BLaER1 (cell line): ENCODE measurements at regions not wholly inside any gene's neighbourhood (a gene's known extent, or its start where the extent isn't known, plus 50 kb on each side); places are given as distances from the start of the nearest gene placed in this dataset.
"Not testable (repeated sequence)": the region's sequence is repeated elsewhere in the genome, so short reads cannot be mapped to it uniquely, and the experiment has no call there.

Experiments
- H3K27ac ChIP-seq: shearing (Covaris generic); formaldehyde crosslinking; 2 replicates; pipeline ENCODE4 v1.8.1; 2022
- H3K27me3 ChIP-seq: shearing (Covaris generic); formaldehyde crosslinking; 2 replicates; pipeline ENCODE4 v1.8.1; 2022
- H3K36me3 ChIP-seq: shearing (Covaris generic); formaldehyde crosslinking; 2 replicates; pipeline ENCODE4 v1.8.1; 2022
- H3K4me1 ChIP-seq: shearing (Covaris generic); formaldehyde crosslinking; 2 replicates; pipeline ENCODE4 v1.8.1; 2022
- H3K4me2 ChIP-seq: shearing (Covaris generic); formaldehyde crosslinking; 2 replicates; pipeline ENCODE4 v1.8.1; 2022
- H3K4me3 ChIP-seq: shearing (Covaris generic); formaldehyde crosslinking; 2 replicates; pipeline ENCODE4 v1.8.1; 2022
- H3K9ac ChIP-seq: shearing (Covaris generic); formaldehyde crosslinking; 2 replicates; pipeline ENCODE4 v1.8.1; 2022
- H3K9me3 ChIP-seq: shearing (Covaris generic); formaldehyde crosslinking; 2 replicates; pipeline ENCODE4 v1.8.1; 2022
- H4K20me1 ChIP-seq: shearing (Covaris generic); formaldehyde crosslinking; 2 replicates; pipeline ENCODE4 v1.8.1; 2022
- Cebpa-rat ChIP-seq: shearing (Covaris generic); IDR thresholded peaks from 2 replicates; pipeline ENCODE4 v1.8.1; 2022

DNA sequence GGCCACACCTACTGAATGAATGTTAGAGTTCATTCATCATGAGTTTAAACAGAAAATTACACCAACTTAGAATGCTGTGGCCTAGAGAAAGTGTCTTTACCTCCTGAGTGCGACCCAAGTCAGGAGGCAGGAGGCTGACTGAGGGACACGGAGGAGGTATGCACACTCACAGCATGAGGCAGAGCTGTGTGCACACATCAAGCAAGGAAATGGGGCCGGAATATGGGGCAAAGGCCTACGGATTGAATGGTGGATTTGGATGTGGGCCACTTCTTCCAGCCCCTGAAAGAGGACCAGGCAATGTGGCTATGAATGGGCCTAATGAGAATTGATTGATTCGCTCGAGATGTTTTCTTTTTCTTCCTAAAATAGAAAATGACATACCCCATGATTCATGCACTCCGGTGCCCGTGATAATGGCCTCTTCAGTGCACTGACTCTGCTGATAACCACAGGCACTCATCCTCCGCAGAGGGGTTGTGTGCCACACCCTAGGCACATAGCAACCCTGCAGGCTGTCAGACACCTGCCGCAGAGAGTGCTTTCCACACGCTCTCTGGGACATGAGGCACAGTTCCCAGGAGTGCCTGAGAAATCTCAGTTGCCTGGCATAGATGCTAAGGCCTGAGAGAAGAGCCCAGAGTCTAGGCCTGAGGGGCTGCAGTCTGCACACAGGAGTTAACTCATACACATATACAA, 155.5 kb downstream of the GLUL start:
- no peaks in the 10 kb centered on the region for H4K20me1 ChIP-seq

DNA sequence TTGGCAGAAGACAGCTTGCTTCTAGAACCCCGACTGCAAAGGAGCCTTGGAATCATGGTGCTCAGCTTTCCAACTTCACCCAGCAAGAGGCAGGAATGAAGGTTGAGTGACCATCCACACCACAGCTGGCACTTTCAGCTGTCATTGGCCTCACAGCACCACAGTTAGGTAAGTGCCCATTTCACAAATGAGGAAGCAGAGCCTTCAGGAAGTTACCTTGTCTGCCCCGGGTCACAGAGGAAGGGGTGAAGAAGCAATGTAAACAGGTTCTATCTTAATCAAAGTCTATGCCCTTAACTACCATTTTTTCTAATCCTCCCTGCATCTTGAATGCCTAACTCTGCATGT, 156.0 kb downstream of the GLUL start:
- Histone ChIP-seq H3K4me1 (no peaks in the 10 kb centered on the region), H3K4me2 (no peak overlapping the region), H3K27me3 (no peaks in the 10 kb centered on the region), H3K36me3 (no peaks in the 10 kb centered on the region), H3K4me3 (no peak overlapping the region), H3K27ac (no peak overlapping the region), H4K20me1 (no peaks in the 10 kb centered on the region), H3K9me3 (no peaks in the 10 kb centered on the region), H3K9ac (no peak overlapping the region)
- TF ChIP-seq Cebpa-rat: no peak

More for the DNA sequence above, 155.5 kb downstream of the GLUL start:
- no peak overlapping the region for H3K9ac ChIP-seq
- no peaks in the 10 kb centered on the region for H3K36me3 ChIP-seq
- no peaks in the 10 kb centered on the region for H3K9me3 ChIP-seq
- no peaks in the 10 kb centered on the region for H3K4me1 ChIP-seq
- H3K27me3 ChIP-seq: no peaks in the 10 kb centered on the region
- no peak overlapping the region for H3K4me3 ChIP-seq
- no peak overlapping the region for H3K4me2 ChIP-seq
- H3K27ac ChIP-seq: no peak overlapping the region
- TF ChIP-seq Cebpa-rat: no peak

DNA sequence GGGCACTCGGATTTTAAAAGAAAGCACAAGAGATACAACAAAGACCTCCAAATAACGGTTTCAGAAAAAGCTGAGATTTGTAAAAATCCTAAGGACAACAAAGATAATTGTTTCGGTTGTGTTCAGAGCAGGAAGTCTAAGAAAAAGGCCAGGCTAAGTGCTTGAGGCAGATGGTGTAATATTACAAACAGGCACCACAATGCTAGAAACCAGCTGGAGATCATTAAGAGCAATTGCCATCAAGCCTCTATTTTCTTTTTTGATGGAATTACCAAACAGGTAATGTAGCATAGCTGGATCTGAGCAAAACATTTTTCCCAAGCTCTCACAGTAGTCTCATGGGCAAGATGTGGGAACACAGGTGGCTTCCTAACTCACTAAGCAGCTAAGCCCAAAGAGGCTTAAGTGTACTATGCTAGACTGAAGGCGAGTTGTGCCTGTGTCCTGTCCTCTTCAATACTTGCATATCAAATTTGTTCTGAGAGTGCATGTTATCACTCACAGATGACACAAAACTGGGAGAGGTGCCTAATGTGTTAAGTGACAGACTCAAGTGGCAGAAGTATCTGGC, 161.6 kb downstream of the GLUL start:
- H3K36me3 ChIP-seq: no peaks in the 10 kb centered on the region
- H3K9me3 ChIP-seq: no peaks in the 10 kb centered on the region
- no peak overlapping the region for H3K4me2 ChIP-seq
- TF ChIP-seq Cebpa-rat: no peak
- no peak overlapping the region for H3K27ac ChIP-seq
- no peaks in the 10 kb centered on the region for H3K27me3 ChIP-seq
- H3K4me3 ChIP-seq: no peak overlapping the region
- no peaks in the 10 kb centered on the region for H3K4me1 ChIP-seq
- no peaks in the 10 kb centered on the region for H4K20me1 ChIP-seq
- no peak overlapping the region for H3K9ac ChIP-seq

DNA sequence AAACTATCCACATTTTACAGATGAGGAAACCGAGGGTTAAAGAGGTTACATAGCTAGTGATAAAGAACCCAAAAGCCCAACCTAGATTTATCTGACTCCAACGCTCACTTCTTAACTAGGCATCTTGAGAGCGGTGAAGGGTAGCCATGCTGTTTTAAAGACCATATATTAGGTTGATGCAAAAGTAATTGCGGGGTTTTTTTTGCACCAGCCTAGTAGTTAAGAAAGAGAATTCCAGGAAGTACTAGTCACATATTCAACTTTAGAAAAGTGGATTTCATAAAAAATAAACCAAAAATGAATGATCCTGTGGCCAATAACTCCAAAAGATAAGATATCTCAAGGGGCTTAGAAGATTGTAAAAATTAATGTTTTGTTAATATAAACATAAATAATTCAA, 162.1 kb downstream of the GLUL start:
- Histone ChIP-seq H3K27ac (no peak overlapping the region), H4K20me1 (no peaks in the 10 kb centered on the region), H3K27me3 (no peaks in the 10 kb centered on the region), H3K9me3 (no peaks in the 10 kb centered on the region), H3K36me3 (no peaks in the 10 kb centered on the region), H3K4me1 (no peaks in the 10 kb centered on the region), H3K9ac (no peak overlapping the region), H3K4me3 (no peak overlapping the region), H3K4me2 (no peak overlapping the region)
- no peak for TF ChIP-seq Cebpa-rat

DNA sequence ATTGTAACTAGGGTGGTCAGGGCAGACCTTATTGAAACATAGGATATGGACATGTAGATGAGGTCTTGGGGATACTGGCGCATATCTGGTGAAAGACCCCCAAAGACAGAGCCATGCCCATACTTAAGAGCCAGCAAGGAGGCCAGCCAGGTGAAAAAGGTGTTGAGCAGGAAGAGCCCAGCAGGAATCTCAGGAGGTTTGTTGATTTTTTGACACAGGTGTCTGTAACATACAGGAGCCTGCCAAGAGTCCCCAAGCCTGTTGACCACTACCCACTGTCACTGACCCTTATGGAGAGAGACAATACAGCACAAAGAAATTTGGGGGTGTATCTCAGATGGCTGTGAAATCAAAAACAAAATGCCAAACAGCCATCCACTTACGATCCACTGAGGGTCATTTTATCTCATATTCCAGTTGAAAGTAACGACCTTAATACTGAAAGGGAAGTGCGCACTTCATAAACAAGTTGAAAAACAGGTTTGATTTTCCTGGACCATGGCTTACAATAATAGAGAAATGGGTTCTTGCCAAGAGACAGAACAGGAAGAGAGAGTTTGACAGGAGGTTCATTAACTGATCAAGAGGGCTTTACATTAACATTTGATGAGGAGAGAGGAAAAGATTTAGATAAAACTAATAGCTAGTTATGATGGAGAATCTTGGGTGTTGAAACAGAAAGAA, 163.6 kb downstream of the GLUL start:
- Histone ChIP-seq H3K27ac (no peak overlapping the region), H3K4me3 (no peak overlapping the region), H3K9me3 (no peaks in the 10 kb centered on the region), H3K4me1 (no peaks in the 10 kb centered on the region), H4K20me1 (no peaks in the 10 kb centered on the region), H3K27me3 (no peaks in the 10 kb centered on the region), H3K9ac (no peak overlapping the region), H3K36me3 (no peaks in the 10 kb centered on the region), H3K4me2 (no peak overlapping the region)
- no peak for TF ChIP-seq Cebpa-rat

DNA sequence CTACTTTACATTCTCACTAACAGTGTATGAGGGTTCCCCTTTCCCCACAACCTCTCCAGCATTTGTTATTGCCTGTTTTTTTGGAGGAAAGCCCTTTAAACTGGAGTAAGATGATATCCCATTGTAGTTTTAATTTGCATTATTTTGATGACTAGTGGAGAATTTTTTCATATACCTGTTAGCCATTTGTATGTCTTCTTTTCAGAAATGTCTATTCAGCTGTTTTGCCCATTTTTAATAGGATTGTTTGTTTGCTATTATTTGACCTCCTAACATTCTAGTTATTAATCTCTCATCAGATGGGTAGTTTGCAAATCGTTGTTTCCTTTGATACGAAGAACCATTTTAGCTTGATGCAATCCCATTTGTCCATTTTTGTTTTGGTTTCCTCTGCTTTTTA, 165.0 kb downstream of the GLUL start:
- Histone ChIP-seq H3K36me3 (no peaks in the 10 kb centered on the region), H3K4me2 (no peak overlapping the region), H3K4me1 (no peaks in the 10 kb centered on the region), H3K27ac (no peak overlapping the region), H3K27me3 (no peaks in the 10 kb centered on the region), H3K4me3 (no peak overlapping the region), H3K9me3 (peaks cover 5% of the 10 kb centered on the region; the same call in 1 of the 2 replicates), H4K20me1 (no peaks in the 10 kb centered on the region), H3K9ac (no peak overlapping the region)
- TF ChIP-seq Cebpa-rat: no peak

DNA sequence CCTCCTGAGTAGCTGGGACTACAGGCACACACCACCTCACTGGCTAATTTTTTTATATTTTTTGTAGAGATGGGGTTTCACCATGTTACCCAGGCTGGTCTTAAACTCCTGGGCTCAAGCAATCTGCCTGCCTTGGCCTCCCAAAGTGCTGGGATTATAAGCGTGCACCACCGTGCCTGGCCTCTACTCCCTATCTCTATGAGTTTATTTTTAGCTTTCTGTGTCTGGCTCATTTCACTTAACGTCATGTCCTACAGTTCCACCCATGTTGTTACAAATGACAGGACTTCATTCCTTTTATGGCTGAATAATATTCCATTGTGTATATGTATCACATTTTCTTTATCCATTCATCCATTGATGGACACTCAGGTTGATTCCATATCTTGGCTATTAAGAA, 164.2 kb upstream of the ZNF648 start:
- not testable (repeated sequence) for H3K27me3 ChIP-seq, H3K9me3 ChIP-seq, H3K4me2 ChIP-seq, H3K9ac ChIP-seq, H3K4me3 ChIP-seq, H4K20me1 ChIP-seq, H3K4me1 ChIP-seq, H3K36me3 ChIP-seq, H3K27ac ChIP-seq

DNA sequence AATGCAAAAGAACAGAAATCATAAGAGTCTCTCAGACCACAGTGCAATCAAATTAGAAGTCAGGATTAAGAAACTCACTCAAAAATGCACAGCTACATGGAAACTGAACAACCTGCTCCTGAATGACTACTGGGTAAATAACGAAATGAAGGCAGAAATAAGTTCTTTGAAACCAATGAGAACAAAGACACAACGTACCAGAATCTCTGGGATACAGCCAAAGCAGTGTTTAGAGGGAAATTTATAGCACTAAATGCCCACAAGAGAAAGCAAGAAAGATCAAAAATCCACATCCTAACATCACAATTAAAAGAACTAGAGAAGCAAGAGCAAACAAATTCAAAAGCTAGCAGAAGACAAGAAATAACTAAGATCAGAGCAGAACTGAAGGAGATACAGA, 160.5 kb upstream of the ZNF648 start:
- not testable (repeated sequence) for H3K4me2 ChIP-seq, H3K9me3 ChIP-seq, H3K4me3 ChIP-seq, H3K9ac ChIP-seq, H4K20me1 ChIP-seq, H3K36me3 ChIP-seq, H3K27ac ChIP-seq, H3K27me3 ChIP-seq, H3K4me1 ChIP-seq

DNA sequence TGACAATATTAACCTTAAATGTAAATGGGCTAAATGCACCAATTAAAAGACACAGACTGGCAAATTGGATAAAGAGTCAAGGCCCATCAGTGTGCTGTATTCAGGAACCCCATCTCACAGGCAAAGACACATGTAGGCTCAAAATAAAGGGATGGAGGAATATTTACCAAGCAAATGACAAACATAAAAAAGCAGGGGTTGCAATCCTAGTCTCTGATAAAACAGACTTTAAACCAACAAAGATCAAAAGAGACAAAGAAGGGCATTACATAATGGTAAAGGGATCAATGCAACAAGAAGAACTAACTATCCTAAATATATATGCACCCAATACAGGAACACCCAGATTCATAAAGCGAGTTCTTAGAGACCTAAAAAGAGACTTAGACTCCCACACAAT, 159.9 kb upstream of the ZNF648 start:
- H3K9ac ChIP-seq, H3K27ac ChIP-seq, H4K20me1 ChIP-seq, H3K4me3 ChIP-seq, H3K4me2 ChIP-seq, H3K27me3 ChIP-seq, H3K36me3 ChIP-seq, H3K9me3 ChIP-seq, H3K4me1 ChIP-seq: not testable (repeated sequence)

DNA sequence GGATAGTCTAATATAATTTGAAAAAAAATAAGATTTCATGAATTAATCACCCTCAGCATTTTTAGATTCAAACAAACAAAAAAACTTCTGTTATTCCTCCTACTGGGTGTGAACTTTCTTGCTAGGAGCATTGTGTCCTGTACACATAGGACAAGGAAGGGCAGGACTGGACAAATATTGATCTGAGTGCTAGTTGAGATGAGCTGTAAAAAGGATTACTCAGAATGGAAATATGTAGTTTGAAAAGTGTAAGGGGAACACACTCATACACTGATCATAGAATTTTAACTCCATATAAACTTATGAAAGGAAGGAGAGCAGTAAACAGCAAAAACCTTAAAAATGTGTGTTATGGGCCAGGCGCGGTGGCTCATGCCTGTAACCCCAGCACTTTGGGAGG, 156.5 kb upstream of the ZNF648 start:
- no peak overlapping the region for H3K27ac ChIP-seq
- H4K20me1 ChIP-seq: no peaks in the 10 kb centered on the region
- no peak for TF ChIP-seq Cebpa-rat
- H3K9ac ChIP-seq: no peak overlapping the region
- H3K27me3 ChIP-seq: no peaks in the 10 kb centered on the region
- no peak overlapping the region for H3K4me2 ChIP-seq
- H3K4me1 ChIP-seq: no peaks in the 10 kb centered on the region
- peaks cover 5% of the 10 kb centered on the region; the same call in 1 of the 2 replicates for H3K9me3 ChIP-seq
- no peaks in the 10 kb centered on the region for H3K36me3 ChIP-seq
- H3K4me3 ChIP-seq: no peak overlapping the region
